Non-pigmented ciliary epithelial cell (primary cell): ENCODE measurements at regions not wholly inside any gene's neighbourhood (a gene's known extent, or its start where the extent isn't known, plus 50 kb on each side); places are given as distances from the start of the nearest gene placed in this dataset.
A peak's percentile ranks its signal among the peaks of the same experiment; 100 is the strongest.

ENCODE experiments used
- DNase-seq: peaks from one replicate; pipeline ENCODE4 v3.0.0-alpha.2; 2010; ENCODE audit warnings: low read depth

DNA sequence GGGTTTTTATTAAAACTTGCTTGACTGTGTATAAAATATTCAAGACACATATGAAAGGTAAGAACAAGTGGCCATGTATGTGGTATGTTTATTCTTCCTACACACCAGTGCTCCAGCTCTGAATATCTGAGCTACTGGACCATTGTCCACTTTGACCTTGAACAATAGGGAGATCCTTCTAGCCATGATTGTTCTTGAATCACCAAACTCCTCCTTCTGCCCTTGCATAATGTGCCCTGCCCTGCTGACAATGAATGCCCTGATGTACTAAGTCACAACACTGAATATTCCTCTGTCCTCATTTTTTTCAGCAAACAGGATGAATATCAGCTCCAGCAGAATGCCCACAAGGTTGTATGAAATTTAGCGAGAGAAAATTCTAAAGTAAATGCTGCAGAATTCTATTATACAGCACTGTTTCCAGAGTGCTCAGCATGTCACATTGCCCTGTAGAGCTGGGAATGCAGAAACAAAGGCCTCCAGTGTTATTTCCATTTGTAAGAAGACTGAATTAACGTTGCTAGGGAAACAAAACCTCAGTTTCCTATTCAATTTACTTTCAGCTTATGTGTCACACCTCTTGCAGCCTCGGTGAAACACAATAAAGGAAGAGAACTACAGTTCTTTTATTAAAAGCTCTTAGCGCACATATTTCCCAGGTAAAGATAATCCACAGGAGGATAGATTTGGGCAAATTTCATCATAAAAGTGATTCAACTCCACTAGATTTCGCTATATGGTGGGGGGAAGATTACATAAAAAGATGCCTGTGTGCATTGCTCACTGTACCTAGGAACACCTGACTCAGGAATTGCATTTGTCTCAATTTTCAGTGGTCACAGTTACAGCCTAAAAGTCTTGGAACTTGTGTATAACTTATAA lies 187.4 kb upstream of the ATP1B1 start:
- DNase-seq: no peak

DNA sequence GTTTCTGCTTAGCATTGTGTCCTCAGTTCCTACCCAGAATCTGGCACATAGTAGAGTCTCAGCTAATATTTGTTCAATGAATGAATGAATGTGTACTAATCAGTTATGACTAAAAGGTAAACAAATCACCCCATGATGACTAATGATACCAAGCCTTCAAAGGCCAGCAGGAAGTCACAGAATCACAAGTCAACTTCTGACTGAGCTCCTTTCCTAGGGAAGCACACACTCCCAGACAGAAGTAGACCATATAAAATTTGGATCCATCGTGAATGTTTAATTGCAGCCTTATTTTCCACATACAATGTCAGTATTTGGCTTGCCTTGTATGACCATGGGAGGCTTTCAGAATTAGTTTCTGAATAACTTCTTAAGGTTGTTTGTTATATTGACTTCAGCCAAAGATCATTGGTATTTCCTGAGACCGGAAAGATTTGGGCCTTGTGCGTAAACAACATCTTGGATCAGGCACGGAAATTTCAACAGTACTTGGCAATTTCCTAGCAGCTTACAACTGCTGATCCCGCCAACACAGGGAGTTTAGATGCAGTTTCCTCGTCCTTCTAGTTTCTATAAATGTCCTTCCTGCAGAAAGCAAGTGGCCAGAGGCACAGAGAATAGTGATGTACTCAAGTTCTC lies 185.9 kb upstream of the ATP1B1 start:
- peak; percentile 9 for DNase-seq

- DNase-seq: no peak
These were observed 184.9 kb upstream of the ATP1B1 start for GRCh38 chr1:168921629-168922028.

- DNase-seq: no peak
These were observed 182.9 kb upstream of the ATP1B1 start for GRCh38 chr1:168923521-168924136.

- no peak for DNase-seq
These were observed 181.5 kb upstream of the ATP1B1 start for GRCh38 chr1:168924976-168925375.

- no peak for DNase-seq
These were observed 180.3 kb upstream of the ATP1B1 start for GRCh38 chr1:168926236-168926635.

DNA sequence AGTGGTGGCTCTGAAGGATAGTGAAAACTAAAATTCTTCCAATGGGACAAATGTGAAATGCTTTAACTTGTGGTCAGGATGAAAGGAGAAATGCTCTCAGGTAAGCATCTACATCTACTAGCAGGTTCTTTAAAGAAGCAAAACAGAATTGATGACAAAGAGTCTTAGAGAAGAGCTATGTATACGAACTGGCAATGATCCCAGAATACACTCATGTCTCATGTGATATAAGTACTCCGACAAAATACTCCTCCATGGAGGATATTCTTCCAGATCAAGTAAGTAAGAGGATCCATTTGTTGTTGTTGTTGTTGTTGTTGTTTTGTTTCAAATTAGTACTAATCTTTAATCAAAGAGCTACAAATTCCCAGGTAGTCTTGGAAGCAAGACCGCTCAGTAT lies 174.0 kb upstream of the ATP1B1 start:
- DNase-seq: no peak

DNA sequence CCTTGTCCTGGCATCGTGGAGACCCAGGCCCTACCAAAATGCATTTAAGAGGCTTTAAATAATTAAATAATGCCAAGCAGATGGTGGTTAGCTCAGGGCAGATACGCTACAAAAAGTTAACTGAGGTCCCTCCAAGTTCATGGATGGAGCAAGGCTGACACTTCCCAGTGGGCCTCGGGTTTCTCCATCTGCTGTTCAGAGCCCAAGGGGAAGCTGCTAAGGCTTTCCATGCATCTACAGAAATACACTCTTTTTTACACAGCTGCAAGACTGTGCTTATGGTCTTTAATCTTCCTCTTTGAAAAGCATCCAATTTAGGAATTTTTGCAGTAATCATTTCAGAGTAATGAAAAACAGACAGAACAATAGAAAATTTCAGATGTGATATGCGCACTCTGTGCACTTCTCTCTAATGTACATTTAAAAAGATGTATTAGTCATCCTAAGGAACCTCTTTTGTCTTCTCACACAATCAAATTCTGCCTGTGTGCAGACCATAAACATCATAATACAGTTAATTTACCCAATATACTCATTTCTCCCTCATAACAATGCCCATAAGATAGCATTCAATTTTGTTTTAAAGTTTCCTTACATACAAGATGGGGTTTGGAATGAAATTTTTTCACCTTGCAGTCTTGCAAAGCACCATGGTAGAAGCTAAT lies 173.2 kb upstream of the ATP1B1 start:
- DNase-seq: no peak

- DNase-seq: no peak
These were observed 167.2 kb upstream of the ATP1B1 start for GRCh38 chr1:168939110-168939946.

GRCh38 chr1:168939947-168940223 lies 166.6 kb upstream of the ATP1B1 start:
- no peak for DNase-seq

DNA sequence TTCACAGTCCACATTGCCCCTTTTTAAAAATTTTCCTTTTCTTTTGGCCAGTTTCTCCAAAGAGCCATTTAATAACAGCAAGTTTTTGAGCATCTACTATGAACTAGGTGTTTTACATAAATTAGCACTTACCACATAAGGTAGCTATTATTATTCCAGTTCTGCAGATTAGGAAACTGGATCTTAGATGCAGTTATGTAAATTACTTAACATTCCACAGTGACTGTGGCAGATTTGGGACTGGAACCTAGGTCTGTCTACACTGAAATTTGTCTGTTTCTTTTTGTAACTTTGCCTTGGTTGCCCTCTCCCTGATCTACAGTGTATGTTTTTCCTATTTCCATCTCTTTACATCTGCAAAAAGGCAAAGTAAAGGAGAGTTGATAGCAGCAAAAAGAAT lies 164.8 kb upstream of the ATP1B1 start:
- DNase-seq: no peak

GRCh38 chr1:168942165-168942564 lies 164.3 kb upstream of the ATP1B1 start:
- DNase-seq: no peak

DNA sequence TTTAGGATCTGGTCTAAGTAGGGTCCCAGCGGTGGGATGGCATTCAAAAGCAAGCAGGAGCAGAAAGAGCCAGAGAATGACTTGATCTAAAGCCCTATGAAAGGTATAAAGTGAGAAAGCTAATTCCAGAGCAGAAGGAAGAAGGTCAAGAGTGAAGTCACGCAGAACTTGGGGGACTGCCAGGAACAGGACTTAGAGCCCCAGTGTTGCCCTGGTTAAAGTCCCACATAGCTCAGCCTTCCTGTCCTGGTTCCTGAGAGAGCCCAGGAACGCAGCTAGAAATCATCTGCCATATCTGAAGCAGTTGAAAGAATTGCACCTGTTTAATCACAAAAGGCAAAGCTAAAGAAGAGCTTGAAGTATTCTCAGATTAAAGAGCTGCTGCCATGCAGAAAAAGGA lies 160.6 kb upstream of the ATP1B1 start:
- no peak for DNase-seq

DNA sequence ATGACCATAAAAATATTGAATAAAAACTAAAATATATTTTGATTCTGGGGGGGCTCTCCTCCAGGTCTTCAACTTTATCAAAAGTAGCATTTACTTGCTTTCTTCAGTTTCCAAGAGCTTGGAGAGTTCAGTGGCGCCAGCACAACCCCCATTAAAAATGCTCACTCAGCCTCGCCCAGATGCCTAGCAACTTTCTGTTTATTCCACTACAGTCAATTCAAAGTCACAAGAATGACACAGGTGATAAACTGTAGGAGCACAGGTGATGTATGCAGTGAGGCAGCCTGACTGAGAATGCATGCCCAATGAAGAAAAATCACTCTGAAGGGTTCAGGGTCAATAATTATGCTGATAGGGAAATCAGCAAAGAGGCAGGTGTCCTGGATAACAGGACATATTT lies 159.4 kb upstream of the ATP1B1 start:
- DNase-seq: no peak

- DNase-seq: no peak
These were observed 156.8 kb upstream of the ATP1B1 start for GRCh38 chr1:168949672-168950071.

GRCh38 chr1:168957818-168958217 lies 148.7 kb upstream of the ATP1B1 start:
- DNase-seq: no peak

DNA sequence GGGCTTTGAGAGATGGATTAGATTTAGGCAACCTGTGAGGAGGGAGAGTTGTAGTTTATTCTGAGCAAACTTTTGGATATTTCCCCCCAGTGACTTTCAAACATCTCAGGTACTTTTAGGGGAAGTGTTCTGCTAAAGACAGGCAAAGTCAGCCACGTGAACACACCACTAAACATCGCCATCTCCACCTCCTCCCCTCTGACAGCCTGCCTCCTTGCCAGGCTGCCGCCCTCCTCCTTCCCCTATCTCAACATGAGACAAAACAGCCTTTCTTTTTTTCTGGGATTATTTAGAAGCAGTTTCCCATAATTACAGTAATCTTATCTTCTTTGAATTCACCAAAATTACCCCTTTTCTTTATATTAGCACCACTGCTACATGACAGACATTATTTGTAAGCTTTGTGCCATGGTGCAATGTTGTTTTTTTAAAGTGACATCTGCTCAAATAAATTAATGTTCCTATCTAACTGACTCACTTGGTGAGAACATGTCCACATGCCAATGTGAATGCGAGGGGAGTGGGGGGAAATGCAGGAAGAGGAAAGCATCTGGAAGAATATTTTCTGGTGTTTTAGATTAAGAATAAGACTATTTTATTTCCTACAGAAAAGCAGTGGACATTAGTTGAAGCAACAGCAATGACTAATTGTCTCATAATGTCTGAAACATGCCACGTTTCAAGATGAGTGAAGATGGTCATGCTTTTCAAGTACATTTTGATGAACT lies 147.8 kb upstream of the ATP1B1 start:
- no peak for DNase-seq

- DNase-seq: no peak
These were observed 147.1 kb upstream of the ATP1B1 start for GRCh38 chr1:168959382-168959781.

DNA sequence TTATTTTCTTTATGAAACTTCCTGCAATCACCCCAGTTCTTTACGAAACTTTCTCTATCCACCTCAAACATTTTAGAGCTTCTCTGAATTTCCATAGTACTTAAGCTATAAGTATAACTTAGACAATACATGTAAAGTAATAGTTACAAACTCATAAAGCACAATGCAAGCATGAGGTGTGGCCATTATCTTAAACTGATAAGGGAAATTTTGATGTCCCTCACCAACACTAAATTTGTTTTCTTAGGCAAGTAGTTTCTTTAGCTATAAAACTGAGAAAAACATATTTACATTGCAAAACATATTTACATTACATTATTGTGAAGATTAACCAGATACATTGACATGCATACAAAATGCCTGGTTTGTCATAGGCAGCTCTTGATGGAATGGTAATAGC lies 146.4 kb upstream of the ATP1B1 start:
- no peak for DNase-seq

DNA sequence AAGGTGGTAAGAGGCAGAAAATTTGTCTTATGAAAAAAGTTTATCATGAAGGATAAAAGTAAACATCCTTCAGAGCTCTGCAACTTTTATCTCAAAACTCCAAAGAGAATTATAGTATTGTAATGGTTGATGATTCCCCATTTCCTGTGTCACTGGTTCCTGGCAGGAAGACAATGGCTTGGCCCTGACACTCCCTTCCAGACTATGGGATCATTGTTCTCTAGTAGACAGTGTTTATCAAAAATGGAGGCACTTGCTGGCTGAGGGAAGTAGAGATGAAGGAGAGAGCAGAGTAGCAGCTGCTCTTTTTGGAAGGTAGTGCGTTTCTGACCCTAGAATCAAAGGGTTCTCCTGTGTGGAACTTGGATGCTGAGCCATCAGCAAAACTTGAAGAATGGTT lies 145.9 kb upstream of the ATP1B1 start:
- no peak for DNase-seq

DNA sequence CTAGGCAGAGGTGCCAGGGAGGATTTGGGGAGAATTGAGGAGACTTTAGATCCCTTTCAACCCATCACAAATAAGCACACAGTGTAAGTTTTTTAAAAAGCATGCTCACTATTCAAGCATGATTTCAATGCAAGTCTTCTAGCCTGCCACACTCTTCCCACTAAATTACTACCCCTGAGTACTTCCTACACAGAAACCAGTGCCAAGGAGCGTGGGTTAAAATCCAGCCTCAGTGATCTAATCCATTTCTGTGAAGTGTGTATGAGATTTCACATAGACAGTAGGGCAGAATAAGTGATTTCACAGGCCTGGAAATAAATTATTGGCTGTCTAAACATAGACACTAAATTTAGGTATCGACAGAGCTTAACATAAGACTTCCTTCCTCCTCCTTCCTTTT lies 142.9 kb upstream of the ATP1B1 start:
- no peak for DNase-seq
